WTC11 (cell line): ENCODE measurements at regions not wholly inside any gene's neighbourhood (a gene's known extent, or its start where the extent isn't known, plus 50 kb on each side); places are given as distances from the start of the nearest gene placed in this dataset.

Experiments used
- ATAC-seq: fragments of 200-7000 bp; cut with Tn5 transposase; 2 replicates; pipeline ENCODE4 v1.10.0; 2021; ENCODE audit warnings: mild to moderate bottlenecking, moderate library complexity
- CTCF ChIA-PET: fragments of 300-600 bp; sonication (Branson Sonifier 250); formaldehyde crosslinking; loops from one replicate; lab custom pipeline; 2021; ENCODE audit warnings: antibody characterized with exemption; lab: Charles Lee
- POLR2A ChIA-PET: fragments of 350-600 bp; sonication (Branson Sonifier 250); formaldehyde crosslinking; loops from one replicate; lab custom pipeline; 2021; ENCODE audit warnings: antibody characterized with exemption; lab: Charles Lee
- DNase-seq: peaks from one replicate; pipeline ENCODE4 v3.0.0; 2021; ENCODE audit warnings: low spot score
- H3K27ac Mint-ChIP-seq: 2 replicates; pipeline ENCODE4 v1.8.0; 2021; ENCODE audit warnings: mixed read lengths
- H3K27me3 Mint-ChIP-seq: 2 replicates; pipeline ENCODE4 v1.8.0; 2021; ENCODE audit warnings: low read depth, mild to moderate bottlenecking, moderate library complexity, mixed read lengths
- H3K36me3 Mint-ChIP-seq: 2 replicates; pipeline ENCODE4 v1.8.0; 2021; ENCODE audit warnings: mixed read lengths
- H3K4me1 Mint-ChIP-seq: 2 replicates; pipeline ENCODE4 v1.8.0; 2022; ENCODE audit warnings: mixed read lengths
- H3K4me3 Mint-ChIP-seq: 2 replicates; pipeline ENCODE4 v1.8.0; 2021; ENCODE audit warnings: mild to moderate bottlenecking, moderate library complexity, mixed read lengths
- H3K9me3 Mint-ChIP-seq: 2 replicates; pipeline ENCODE4 v1.8.0; 2021; ENCODE audit warnings: mixed read lengths
- ATF1 ChIP-seq: sonication (generic); formaldehyde crosslinking; IDR thresholded peaks from 2 replicates; pipeline ENCODE4 v1.8.1; 2023; ENCODE audit warnings: mild to moderate bottlenecking, moderate library complexity, missing genetic modification reagents
- ATF3 ChIP-seq: sonication (generic); formaldehyde crosslinking; conservative IDR thresholded peaks from 2 replicates; pipeline ENCODE4 v1.8.1; 2022; ENCODE audit warnings: mild to moderate bottlenecking, missing genetic modification reagents
- CREB1 ChIP-seq: sonication (generic); formaldehyde crosslinking; IDR thresholded peaks from 2 replicates; pipeline ENCODE4 v1.8.0; 2023; ENCODE audit warnings: mild to moderate bottlenecking, missing genetic modification reagents
- ERG ChIP-seq: fragments of 250-450 bp; sonication (Bioruptor Pico); IDR thresholded peaks from 2 replicates; pipeline ENCODE4 v1.8.0; 2021; ENCODE audit warnings: mild to moderate bottlenecking
- FOXK1 ChIP-seq: sonication (generic); formaldehyde crosslinking; IDR thresholded peaks from 2 replicates; pipeline ENCODE4 v1.8.0; 2022; ENCODE audit warnings: mild to moderate bottlenecking, moderate library complexity, missing genetic modification reagents
- JAZF1 ChIP-seq: fragments of 250-450 bp; sonication (Bioruptor Pico); IDR thresholded peaks from 2 replicates; pipeline ENCODE4 v1.9.0; 2021; ENCODE audit warnings: moderate library complexity, mild to moderate bottlenecking, inconsistent platforms
- JUN ChIP-seq: sonication (generic); formaldehyde crosslinking; IDR thresholded peaks from 2 replicates; pipeline ENCODE4 v1.8.0; 2023; ENCODE audit warnings: mild to moderate bottlenecking, missing genetic modification reagents
- MAX ChIP-seq: sonication (generic); formaldehyde crosslinking; IDR thresholded peaks from 2 replicates; pipeline ENCODE4 v1.8.0; 2022; ENCODE audit warnings: mild to moderate bottlenecking, missing genetic modification reagents
- PRRX2 ChIP-seq: fragments of 250-450 bp; sonication (Bioruptor Pico); IDR thresholded peaks from 2 replicates; pipeline ENCODE4 v1.8.0; 2021; ENCODE audit warnings: mild to moderate bottlenecking
- RELA ChIP-seq: sonication (generic); formaldehyde crosslinking; IDR thresholded peaks from 2 replicates; pipeline ENCODE4 v1.8.1; 2022; ENCODE audit warnings: missing genetic modification reagents, mild to moderate bottlenecking, borderline replicate concordance
- ZBTB21 ChIP-seq: sonication (generic); formaldehyde crosslinking; IDR thresholded peaks from 2 replicates; pipeline ENCODE4 v1.8.1; 2023; ENCODE audit warnings: mild to moderate bottlenecking, missing genetic modification reagents, borderline replicate concordance
- ZNF232 ChIP-seq: sonication (generic); formaldehyde crosslinking; IDR thresholded peaks from 2 replicates; pipeline ENCODE4 v1.8.0; 2022; ENCODE audit warnings: mild to moderate bottlenecking, missing genetic modification reagents
- TF ChIP-seq, protein P1 (sequence below): fragments of 250-450 bp; sonication (Bioruptor Pico); IDR thresholded peaks from 2 replicates; pipeline ENCODE4 v1.9.0; 2021; ENCODE audit warnings: mild to moderate bottlenecking
- TF ChIP-seq, protein P2 (sequence below): sonication (generic); formaldehyde crosslinking; conservative IDR thresholded peaks from 2 replicates; pipeline ENCODE4 v1.8.1; 2023; ENCODE audit warnings: mild to moderate bottlenecking, low read depth, missing genetic modification reagents, moderate library complexity
- TF ChIP-seq, protein P3 (sequence below): sonication (generic); formaldehyde crosslinking; IDR thresholded peaks from 2 replicates; pipeline ENCODE4 v1.8.0; 2023; ENCODE audit warnings: missing genetic modification reagents, mild to moderate bottlenecking, borderline replicate concordance
- TF ChIP-seq, protein P4 (sequence below): sonication (generic); formaldehyde crosslinking; IDR thresholded peaks from 2 replicates; pipeline ENCODE4 v1.8.1; 2023; ENCODE audit warnings: mild to moderate bottlenecking, missing genetic modification reagents, moderate library complexity
- TF ChIP-seq, protein P5 (sequence below): sonication (generic); formaldehyde crosslinking; IDR thresholded peaks from 2 replicates; pipeline ENCODE4 v1.8.1; 2023; ENCODE audit warnings: mild to moderate bottlenecking, missing genetic modification reagents, moderate library complexity
- TF ChIP-seq, protein P6 (sequence below): sonication (generic); formaldehyde crosslinking; IDR thresholded peaks from 2 replicates; pipeline ENCODE4 v1.8.0; 2022; ENCODE audit warnings: mild to moderate bottlenecking, missing genetic modification reagents
- TF ChIP-seq, protein P7 (sequence below): sonication (generic); formaldehyde crosslinking; IDR thresholded peaks from 2 replicates; pipeline ENCODE4 v1.8.1; 2022; ENCODE audit warnings: missing genetic modification reagents, borderline replicate concordance

- ChIA-PET POLR2A (no interaction called here), CTCF (no interaction called here)
- Mint-ChIP-seq H3K36me3 (no peaks in the 10 kb centered on the region), H3K4me1 (no peaks in the 10 kb centered on the region), H3K27me3 (no peaks in the 10 kb centered on the region), H3K4me3 (no peak overlapping the region), H3K27ac (no peak overlapping the region), H3K9me3 (no peaks in the 10 kb centered on the region)
- ATAC-seq (no peak), DNase-seq (no peak)
- no peak for TF ChIP-seq MAX (CRISPR knock-in tag)
- TF ChIP-seq, protein P1, sequence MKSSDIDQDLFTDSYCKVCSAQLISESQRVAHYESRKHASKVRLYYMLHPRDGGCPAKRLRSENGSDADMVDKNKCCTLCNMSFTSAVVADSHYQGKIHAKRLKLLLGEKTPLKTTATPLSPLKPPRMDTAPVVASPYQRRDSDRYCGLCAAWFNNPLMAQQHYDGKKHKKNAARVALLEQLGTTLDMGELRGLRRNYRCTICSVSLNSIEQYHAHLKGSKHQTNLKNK = no peak
Measured at GRCh38 chr6:85966828-85967227, 324.1 kb upstream of the SYNCRIP start.

- POLR2A ChIA-PET = no interaction called here
- TF ChIP-seq, protein P2, sequence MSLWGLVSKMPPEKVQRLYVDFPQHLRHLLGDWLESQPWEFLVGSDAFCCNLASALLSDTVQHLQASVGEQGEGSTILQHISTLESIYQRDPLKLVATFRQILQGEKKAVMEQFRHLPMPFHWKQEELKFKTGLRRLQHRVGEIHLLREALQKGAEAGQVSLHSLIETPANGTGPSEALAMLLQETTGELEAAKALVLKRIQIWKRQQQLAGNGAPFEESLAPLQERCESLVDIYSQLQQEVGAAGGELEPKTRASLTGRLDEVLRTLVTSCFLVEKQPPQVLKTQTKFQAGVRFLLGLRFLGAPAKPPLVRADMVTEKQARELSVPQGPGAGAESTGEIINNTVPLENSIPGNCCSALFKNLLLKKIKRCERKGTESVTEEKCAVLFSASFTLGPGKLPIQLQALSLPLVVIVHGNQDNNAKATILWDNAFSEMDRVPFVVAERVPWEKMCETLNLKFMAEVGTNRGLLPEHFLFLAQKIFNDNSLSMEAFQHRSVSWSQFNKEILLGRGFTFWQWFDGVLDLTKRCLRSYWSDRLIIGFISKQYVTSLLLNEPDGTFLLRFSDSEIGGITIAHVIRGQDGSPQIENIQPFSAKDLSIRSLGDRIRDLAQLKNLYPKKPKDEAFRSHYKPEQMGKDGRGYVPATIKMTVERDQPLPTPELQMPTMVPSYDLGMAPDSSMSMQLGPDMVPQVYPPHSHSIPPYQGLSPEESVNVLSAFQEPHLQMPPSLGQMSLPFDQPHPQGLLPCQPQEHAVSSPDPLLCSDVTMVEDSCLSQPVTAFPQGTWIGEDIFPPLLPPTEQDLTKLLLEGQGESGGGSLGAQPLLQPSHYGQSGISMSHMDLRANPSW (CRISPR knock-in tag) = no peak
- TF ChIP-seq ZNF232 (no peak), FOXK1 (CRISPR knock-in tag) (no peak), JAZF1 (no peak), PRRX2 (no peak), ZBTB21 (no peak), RELA (no peak), JUN (CRISPR knock-in tag) (no peak)
- TF ChIP-seq, protein P3, sequence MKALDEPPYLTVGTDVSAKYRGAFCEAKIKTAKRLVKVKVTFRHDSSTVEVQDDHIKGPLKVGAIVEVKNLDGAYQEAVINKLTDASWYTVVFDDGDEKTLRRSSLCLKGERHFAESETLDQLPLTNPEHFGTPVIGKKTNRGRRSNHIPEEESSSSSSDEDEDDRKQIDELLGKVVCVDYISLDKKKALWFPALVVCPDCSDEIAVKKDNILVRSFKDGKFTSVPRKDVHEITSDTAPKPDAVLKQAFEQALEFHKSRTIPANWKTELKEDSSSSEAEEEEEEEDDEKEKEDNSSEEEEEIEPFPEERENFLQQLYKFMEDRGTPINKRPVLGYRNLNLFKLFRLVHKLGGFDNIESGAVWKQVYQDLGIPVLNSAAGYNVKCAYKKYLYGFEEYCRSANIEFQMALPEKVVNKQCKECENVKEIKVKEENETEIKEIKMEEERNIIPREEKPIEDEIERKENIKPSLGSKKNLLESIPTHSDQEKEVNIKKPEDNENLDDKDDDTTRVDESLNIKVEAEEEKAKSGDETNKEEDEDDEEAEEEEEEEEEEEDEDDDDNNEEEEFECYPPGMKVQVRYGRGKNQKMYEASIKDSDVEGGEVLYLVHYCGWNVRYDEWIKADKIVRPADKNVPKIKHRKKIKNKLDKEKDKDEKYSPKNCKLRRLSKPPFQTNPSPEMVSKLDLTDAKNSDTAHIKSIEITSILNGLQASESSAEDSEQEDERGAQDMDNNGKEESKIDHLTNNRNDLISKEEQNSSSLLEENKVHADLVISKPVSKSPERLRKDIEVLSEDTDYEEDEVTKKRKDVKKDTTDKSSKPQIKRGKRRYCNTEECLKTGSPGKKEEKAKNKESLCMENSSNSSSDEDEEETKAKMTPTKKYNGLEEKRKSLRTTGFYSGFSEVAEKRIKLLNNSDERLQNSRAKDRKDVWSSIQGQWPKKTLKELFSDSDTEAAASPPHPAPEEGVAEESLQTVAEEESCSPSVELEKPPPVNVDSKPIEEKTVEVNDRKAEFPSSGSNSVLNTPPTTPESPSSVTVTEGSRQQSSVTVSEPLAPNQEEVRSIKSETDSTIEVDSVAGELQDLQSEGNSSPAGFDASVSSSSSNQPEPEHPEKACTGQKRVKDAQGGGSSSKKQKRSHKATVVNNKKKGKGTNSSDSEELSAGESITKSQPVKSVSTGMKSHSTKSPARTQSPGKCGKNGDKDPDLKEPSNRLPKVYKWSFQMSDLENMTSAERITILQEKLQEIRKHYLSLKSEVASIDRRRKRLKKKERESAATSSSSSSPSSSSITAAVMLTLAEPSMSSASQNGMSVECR (CRISPR knock-in tag) = no peak
- TF ChIP-seq, protein P4, sequence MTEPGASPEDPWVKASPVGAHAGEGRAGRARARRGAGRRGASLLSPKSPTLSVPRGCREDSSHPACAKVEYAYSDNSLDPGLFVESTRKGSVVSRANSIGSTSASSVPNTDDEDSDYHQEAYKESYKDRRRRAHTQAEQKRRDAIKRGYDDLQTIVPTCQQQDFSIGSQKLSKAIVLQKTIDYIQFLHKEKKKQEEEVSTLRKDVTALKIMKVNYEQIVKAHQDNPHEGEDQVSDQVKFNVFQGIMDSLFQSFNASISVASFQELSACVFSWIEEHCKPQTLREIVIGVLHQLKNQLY (CRISPR knock-in tag) = no peak
- TF ChIP-seq, protein P5, sequence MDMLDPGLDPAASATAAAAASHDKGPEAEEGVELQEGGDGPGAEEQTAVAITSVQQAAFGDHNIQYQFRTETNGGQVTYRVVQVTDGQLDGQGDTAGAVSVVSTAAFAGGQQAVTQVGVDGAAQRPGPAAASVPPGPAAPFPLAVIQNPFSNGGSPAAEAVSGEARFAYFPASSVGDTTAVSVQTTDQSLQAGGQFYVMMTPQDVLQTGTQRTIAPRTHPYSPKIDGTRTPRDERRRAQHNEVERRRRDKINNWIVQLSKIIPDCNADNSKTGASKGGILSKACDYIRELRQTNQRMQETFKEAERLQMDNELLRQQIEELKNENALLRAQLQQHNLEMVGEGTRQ (CRISPR knock-in tag) = no peak
- no peak overlapping the region for H3K27ac Mint-ChIP-seq
Measured at GRCh38 chr6:85961746-85962145, 319.1 kb upstream of the SYNCRIP start.

DNA sequence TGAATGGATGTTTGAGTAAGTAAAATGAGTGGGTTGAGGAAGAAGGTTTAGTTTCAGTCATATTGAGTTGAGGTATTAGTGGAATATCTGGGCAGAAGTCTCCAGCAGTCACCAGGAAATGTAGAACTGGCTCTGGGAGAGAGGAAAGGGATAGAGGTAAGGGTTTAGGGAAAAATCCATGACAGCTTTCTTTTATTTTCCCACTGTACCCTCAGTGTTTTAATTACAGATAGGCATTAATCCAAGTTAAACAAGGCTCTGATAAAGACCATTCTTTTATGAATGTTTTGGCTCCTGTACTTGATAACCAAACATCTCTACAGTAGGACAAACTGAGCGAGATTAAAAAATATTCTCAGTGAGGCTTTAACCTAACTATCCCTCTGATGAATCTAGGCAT lies 318.4 kb upstream of the SYNCRIP start:
- Mint-ChIP-seq H3K4me3 (no peak overlapping the region), H3K36me3 (peaks cover 13% of the 10 kb centered on the region), H3K4me1 (no peaks in the 10 kb centered on the region), H3K9me3 (peaks cover 35% of the 10 kb centered on the region), H3K27me3 (no peaks in the 10 kb centered on the region; the same call in 1 of the 2 replicates), H3K27ac (no peak overlapping the region)
- ChIA-PET POLR2A (no interaction called here), CTCF (no interaction called here)
- ATAC-seq = no peak
- DNase-seq = no peak
- TF ChIP-seq, protein P6, sequence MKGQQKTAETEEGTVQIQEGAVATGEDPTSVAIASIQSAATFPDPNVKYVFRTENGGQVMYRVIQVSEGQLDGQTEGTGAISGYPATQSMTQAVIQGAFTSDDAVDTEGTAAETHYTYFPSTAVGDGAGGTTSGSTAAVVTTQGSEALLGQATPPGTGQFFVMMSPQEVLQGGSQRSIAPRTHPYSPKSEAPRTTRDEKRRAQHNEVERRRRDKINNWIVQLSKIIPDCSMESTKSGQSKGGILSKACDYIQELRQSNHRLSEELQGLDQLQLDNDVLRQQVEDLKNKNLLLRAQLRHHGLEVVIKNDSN (CRISPR knock-in tag) = no peak
- TF ChIP-seq ERG (CRISPR knock-in tag) = no peak
- TF ChIP-seq ATF3 = no peak
- TF ChIP-seq CREB1 (CRISPR knock-in tag) = no peak
- TF ChIP-seq, protein P7, sequence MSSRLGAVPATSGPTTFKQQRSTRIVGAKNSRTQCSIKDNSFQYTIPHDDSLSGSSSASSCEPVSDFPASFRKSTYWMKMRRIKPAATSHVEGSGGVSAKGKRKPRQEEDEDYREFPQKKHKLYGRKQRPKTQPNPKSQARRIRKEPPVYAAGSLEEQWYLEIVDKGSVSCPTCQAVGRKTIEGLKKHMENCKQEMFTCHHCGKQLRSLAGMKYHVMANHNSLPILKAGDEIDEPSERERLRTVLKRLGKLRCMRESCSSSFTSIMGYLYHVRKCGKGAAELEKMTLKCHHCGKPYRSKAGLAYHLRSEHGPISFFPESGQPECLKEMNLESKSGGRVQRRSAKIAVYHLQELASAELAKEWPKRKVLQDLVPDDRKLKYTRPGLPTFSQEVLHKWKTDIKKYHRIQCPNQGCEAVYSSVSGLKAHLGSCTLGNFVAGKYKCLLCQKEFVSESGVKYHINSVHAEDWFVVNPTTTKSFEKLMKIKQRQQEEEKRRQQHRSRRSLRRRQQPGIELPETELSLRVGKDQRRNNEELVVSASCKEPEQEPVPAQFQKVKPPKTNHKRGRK (CRISPR knock-in tag) = no peak
- no peak for TF ChIP-seq ATF1 (CRISPR knock-in tag)

More at GRCh38 chr6:85961746-85962145, 319.1 kb upstream of the SYNCRIP start:
- no peak for ATAC-seq
- H3K36me3 Mint-ChIP-seq = peaks cover 13% of the 10 kb centered on the region
- no peaks in the 10 kb centered on the region; the same call in 1 of the 2 replicates for H3K27me3 Mint-ChIP-seq
- no peak overlapping the region for H3K4me3 Mint-ChIP-seq
- no peaks in the 10 kb centered on the region for H3K4me1 Mint-ChIP-seq
- H3K9me3 Mint-ChIP-seq = peaks cover 31% of the 10 kb centered on the region
- no peak for DNase-seq
- CTCF ChIA-PET = no interaction called here
